HUES48 (cell line): ENCODE measurements at regions not wholly inside any gene's neighbourhood (a gene's known extent, or its start where the extent isn't known, plus 50 kb on each side); places are given as distances from the start of the nearest gene placed in this dataset.

Source experiments
- H3K27ac ChIP-seq: one replicate; pipeline ENCODE4 v1.7.0; 2013; ENCODE audit warnings: low read depth, low read length, inconsistent platforms
- H3K27me3 ChIP-seq: 2 replicates; pipeline ENCODE4 v1.6.1; 2013; ENCODE audit warnings: mild to moderate bottlenecking, low read length; ENCODE audit not compliant: control insufficient read depth, insufficient read depth
- H3K36me3 ChIP-seq: 2 replicates; pipeline ENCODE4 v1.6.1; 2013; ENCODE audit warnings: low read length; ENCODE audit not compliant: control insufficient read depth, insufficient read depth
- H3K4me1 ChIP-seq: 2 replicates; pipeline ENCODE4 v1.6.1; 2013; ENCODE audit warnings: mild to moderate bottlenecking, low read length; ENCODE audit not compliant: control insufficient read depth, insufficient read depth
- H3K4me3 ChIP-seq: 2 replicates; pipeline ENCODE4 v1.5.1; 2013; ENCODE audit warnings: mild to moderate bottlenecking, low read depth, low read length
- H3K9ac ChIP-seq: 2 replicates; pipeline ENCODE4 v1.6.1; 2013; ENCODE audit warnings: mild to moderate bottlenecking, low read depth, low read length, moderate library complexity
- H3K9me3 ChIP-seq: 2 replicates; pipeline ENCODE4 v1.6.1; 2013; ENCODE audit warnings: low read length; ENCODE audit not compliant: control insufficient read depth, insufficient read depth

DNA sequence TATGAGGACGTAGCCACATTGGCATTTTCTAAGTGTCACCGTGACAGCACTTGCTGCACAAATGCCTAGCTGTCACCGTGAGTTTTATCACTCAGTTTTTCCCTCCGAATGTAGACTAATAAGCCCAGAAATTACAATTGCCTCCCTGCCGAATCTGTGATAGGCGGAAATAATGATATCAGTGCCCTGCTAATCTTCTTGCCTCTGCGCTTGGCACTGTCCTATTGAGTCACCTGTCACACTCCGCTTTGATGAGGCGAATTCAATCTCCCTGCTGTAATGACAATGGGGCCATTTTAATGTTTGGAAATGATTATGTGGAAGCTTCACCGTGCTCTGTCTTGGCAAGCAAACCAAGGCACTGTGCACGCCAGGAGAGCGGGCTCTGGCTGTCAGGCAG, 112.8 kb downstream of the LINC00237 start:
- Histone ChIP-seq H3K27ac (no peak overlapping the region), H3K27me3 (no peaks in the 10 kb centered on the region), H3K9ac (no peak overlapping the region), H3K9me3 (no peaks in the 10 kb centered on the region), H3K4me3 (no peak overlapping the region), H3K4me1 (no peaks in the 10 kb centered on the region), H3K36me3 (no peaks in the 10 kb centered on the region)

DNA sequence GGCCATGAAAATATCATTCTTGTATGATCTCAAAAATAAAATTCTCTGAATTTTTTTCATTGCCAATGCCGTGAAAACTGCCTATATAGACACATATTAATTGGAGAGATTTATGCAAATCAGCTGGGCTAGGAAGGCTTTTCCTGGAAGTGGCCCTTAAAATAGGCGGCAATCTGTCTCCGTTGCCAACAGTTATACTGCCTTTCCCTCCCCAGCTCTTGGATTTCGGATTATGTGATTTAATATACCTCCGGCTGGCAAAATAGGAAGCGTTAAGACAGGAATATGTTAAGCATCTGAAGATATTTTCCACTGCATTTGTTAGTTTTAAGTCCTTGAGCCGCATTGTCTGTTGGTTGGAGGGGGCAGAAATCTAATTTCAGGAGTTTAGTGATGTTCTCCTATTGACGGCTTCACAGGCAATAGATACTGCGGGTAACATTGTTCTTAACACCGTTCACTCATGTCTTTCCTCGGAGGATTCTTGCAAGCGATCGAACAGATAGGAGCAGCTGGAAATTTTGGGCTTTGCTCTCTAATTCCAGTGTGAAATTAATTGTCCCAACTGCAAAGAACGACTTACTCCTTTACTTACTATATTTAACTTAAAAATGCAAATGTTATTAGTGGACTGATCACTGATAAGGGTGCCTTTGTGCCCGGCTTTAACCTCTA, 113.3 kb downstream of the LINC00237 start:
- H3K4me3 ChIP-seq: no peak overlapping the region
- no peaks in the 10 kb centered on the region for H3K9me3 ChIP-seq

DNA sequence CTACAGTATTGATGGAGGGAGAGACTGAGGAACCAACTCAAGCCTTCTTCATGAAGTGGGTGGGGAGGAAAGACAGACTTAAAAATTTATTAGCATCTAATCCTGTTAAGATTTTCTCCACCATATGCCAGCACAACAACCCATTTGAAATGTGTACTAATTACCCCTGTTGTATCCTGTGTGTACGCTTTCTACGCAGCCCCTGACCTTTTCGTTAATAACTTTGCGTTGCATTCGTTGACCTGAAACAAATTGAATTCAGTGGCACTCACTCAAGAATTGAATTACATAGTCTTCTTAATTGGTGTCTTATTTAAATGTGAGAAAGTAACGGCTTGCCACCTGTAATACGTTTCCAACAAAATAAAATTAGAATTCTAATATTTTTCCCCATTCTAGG, 113.9 kb downstream of the LINC00237 start:
- Histone ChIP-seq H3K9ac (no peak overlapping the region), H3K27me3 (no peaks in the 10 kb centered on the region), H3K36me3 (no peaks in the 10 kb centered on the region), H3K27ac (no peak overlapping the region), H3K4me3 (no peak overlapping the region), H3K4me1 (no peaks in the 10 kb centered on the region), H3K9me3 (no peaks in the 10 kb centered on the region)

More for the DNA sequence above, 113.3 kb downstream of the LINC00237 start:
- Histone ChIP-seq H3K36me3 (no peaks in the 10 kb centered on the region), H3K9ac (no peak overlapping the region), H3K4me1 (no peaks in the 10 kb centered on the region), H3K27ac (no peak overlapping the region), H3K27me3 (no peaks in the 10 kb centered on the region)

DNA sequence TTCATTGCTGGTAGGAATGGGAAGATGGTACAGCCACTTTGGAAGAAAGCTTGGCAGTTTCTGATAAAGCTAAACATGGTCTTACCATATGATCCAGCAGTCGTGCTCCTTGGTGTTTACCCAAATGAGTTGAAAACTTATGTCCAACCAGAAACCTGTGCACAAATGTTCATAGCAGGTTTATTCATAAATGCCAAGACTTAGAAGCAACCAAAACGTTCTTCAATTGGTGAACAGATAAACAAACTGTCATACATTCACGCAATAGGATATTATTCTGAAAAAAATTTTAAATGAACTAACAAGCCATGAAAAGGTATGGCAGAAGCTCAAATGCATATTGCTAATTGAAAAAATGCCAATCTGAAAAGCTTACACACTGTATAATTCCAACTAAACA, 117.1 kb downstream of the LINC00237 start:
- H3K4me3 ChIP-seq: no peak overlapping the region
- H3K27ac ChIP-seq: no peak overlapping the region
- no peaks in the 10 kb centered on the region for H3K9me3 ChIP-seq
- no peak overlapping the region for H3K9ac ChIP-seq
- no peaks in the 10 kb centered on the region for H3K27me3 ChIP-seq
- no peaks in the 10 kb centered on the region for H3K4me1 ChIP-seq
- H3K36me3 ChIP-seq: no peaks in the 10 kb centered on the region

DNA sequence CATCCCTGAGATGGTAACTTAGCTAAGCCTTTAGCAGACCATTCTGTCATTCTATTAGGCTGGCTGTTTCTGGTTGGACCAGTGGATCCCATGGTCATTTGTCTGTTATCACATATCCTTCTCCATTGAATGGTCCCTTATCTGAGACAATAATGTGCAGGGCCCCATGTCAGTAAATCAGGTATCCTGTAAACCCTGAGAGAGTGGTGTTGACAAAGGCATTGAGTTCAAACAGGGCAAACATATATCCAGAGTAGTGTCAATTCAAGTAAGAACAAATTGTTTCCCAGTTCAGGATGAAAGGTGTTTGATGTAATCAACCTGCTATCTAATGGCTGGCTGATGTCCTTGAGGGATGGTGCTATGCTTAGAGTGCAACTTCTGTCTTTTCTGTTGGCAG, 126.2 kb downstream of the LINC00237 start:
- H3K27ac ChIP-seq: no peak overlapping the region
- no peaks in the 10 kb centered on the region for H3K36me3 ChIP-seq
- no peaks in the 10 kb centered on the region for H3K4me1 ChIP-seq
- no peak overlapping the region for H3K4me3 ChIP-seq
- no peak overlapping the region for H3K9ac ChIP-seq
- H3K9me3 ChIP-seq: no peaks in the 10 kb centered on the region
- no peaks in the 10 kb centered on the region for H3K27me3 ChIP-seq

DNA sequence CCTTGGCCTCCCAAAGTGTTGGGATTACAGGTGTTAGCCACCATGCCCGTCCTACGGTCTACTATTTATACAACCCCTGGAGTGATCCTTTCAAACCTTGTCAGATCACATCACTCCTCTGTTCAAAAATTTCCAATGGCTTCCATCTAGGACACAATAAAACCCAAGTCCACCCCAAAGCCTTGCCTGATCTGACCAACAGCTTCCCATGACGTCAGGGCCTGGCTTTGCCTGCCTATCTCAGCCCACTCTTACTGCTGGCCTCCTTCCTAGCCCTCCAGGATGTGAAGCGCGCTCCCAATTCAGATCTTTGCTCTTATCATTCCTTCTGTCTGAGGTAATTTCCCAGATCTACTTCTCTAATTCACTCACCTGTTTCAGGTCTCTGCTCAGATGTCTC, 128.4 kb downstream of the LINC00237 start:
- H3K27me3 ChIP-seq: no peaks in the 10 kb centered on the region
- H3K9ac ChIP-seq: no peak overlapping the region
- no peaks in the 10 kb centered on the region for H3K4me1 ChIP-seq
- H3K9me3 ChIP-seq: no peaks in the 10 kb centered on the region
- no peaks in the 10 kb centered on the region for H3K36me3 ChIP-seq
- no peak overlapping the region for H3K4me3 ChIP-seq
- no peak overlapping the region for H3K27ac ChIP-seq

DNA sequence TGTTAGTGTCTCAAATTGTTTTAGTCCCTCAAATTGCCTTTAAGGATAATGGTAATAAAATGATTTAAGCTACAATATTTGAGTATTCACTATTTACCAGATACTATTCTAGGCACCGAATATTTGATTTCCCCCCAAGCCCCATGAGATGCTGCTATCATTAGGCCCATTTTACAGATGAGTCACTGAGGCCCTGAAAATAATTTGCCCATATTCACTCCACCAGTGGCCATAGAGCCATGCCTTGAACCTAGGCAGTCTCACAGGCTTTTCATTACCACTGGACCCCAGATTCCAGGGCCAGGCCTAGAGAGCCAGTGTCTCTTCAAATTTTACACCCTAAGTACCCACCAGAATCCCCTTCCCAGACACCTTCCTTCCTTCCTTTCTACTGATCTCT, 133.7 kb downstream of the LINC00237 start:
- H3K27me3 ChIP-seq: no peaks in the 10 kb centered on the region
- no peaks in the 10 kb centered on the region for H3K9me3 ChIP-seq
- H3K27ac ChIP-seq: no peak overlapping the region
- H3K9ac ChIP-seq: no peak overlapping the region
- peaks cover 35% of the 10 kb centered on the region for H3K4me1 ChIP-seq
- H3K4me3 ChIP-seq: no peak overlapping the region
- no peaks in the 10 kb centered on the region for H3K36me3 ChIP-seq

DNA sequence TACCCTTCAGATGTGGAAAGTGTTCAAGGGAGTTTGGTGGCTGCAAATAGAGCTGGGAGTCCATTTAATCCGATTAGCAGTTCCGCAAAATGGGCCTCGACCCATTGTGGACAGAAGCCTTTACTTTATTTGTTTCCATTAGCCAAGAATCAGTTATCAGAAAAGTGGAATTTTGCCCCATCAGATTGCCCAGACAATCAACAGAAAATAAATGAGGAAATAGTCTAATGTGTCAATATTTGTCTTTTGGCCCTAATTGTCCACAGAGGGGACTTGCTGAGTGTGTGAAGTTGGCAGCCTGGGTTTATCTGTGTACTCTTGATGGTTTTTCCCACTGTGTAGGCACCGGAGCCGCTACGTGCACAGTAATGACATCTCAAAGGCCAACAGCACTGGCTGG, 134.3 kb downstream of the LINC00237 start:
- no peaks in the 10 kb centered on the region for H3K36me3 ChIP-seq
- H3K4me3 ChIP-seq: no peak overlapping the region
- H3K27me3 ChIP-seq: no peaks in the 10 kb centered on the region
- no peak overlapping the region for H3K9ac ChIP-seq
- no peak overlapping the region for H3K27ac ChIP-seq
- H3K4me1 ChIP-seq: peaks cover 36% of the 10 kb centered on the region
- H3K9me3 ChIP-seq: no peaks in the 10 kb centered on the region

DNA sequence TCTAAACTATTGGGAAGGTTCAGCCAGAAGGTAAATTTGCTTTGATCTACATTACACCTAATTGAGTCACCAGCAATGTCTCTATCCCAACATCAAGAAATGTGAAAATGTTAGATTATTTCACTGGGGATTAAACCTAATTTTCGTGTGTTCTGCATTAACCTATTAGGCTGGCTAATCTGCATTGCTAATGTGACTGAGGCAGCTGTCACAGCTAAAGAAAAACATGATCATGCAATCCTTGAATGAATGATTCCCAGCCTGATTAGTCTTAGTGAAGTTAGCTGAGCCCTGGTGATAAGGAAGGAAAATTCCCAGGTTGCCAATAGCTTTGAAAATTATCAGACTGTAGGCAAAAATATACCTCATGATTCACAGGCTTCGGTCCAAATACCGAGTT, 135.3 kb downstream of the LINC00237 start:
- H3K27me3 ChIP-seq: no peaks in the 10 kb centered on the region
- H3K4me3 ChIP-seq: no peak overlapping the region
- no peaks in the 10 kb centered on the region for H3K36me3 ChIP-seq

DNA sequence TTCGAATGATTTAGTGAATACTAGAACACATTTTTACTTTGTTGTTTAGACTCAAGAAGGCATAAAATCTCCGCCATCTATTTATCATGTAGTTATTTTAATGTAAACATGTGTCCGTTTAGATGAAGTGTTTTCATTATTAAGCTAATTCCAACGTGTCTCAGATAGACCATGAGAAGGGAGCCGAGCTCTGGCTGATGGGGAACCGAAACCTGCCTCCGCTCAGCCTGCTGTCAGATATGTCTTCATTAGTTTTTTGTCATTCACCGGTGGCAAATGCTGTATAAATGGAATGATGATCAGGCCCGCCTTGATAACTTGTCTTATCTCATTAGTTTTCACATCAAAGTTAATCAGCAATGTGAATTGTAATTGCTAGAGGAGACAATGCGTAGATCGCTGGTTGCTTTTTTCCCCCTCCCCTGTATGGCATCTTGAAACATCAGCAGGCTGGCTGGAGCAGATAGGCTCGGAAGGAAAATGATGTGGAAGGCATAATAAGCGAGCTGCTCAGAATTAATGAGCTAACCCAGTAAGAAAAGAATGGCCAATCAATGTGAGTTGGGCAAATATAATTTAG, 136.4 kb downstream of the LINC00237 start:
- Histone ChIP-seq H3K27me3 (no peaks in the 10 kb centered on the region), H3K9me3 (no peaks in the 10 kb centered on the region), H3K4me3 (no peak overlapping the region), H3K4me1 (peaks cover 36% of the 10 kb centered on the region), H3K27ac (no peak overlapping the region), H3K9ac (no peak overlapping the region), H3K36me3 (no peaks in the 10 kb centered on the region)

More for the DNA sequence above, 135.3 kb downstream of the LINC00237 start:
- peaks cover 36% of the 10 kb centered on the region for H3K4me1 ChIP-seq
- no peak overlapping the region for H3K27ac ChIP-seq
- no peaks in the 10 kb centered on the region for H3K9me3 ChIP-seq
- no peak overlapping the region for H3K9ac ChIP-seq

DNA sequence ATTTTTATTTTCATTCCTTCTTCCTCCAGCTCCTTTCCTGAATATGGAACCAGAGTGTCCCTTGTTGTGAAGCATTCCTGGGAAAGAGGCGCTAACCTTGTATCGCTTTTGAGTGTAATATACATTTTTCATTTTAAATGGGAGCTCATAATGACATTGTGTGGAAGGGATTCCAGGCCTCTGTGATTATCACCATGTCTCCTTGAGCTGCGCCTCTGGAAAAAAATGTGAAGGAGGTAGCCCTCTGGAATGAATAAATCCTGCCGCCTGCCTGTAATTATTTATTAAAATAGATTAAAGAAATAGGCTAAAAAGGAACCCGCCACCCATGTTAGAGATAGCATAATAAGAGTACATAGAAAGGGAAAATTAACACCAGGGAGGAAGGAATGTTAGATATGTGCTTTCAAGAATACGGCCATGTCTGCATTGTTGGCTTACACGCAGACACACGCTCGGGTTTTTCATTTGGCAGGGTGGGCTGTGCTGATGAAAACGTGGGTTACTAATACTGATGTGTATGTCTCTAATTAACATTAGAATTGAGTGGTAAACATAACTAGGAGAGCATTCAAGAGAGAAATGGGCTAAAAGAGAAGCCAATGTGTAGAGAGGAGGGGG, 138.5 kb downstream of the LINC00237 start:
- Histone ChIP-seq H3K4me3 (no peak overlapping the region), H3K27me3 (no peaks in the 10 kb centered on the region), H3K9me3 (no peaks in the 10 kb centered on the region), H3K4me1 (peaks cover 36% of the 10 kb centered on the region), H3K36me3 (no peaks in the 10 kb centered on the region), H3K9ac (no peak overlapping the region), H3K27ac (no peak overlapping the region)
